HG03575 (cell line): ENCODE measurements at regions not wholly inside any gene's neighbourhood (a gene's known extent, or its start where the extent isn't known, plus 50 kb on each side); places are given as distances from the start of the nearest gene placed in this dataset.

Source experiments
- ATAC-seq: cut with Tn5 transposase; IDR thresholded peaks from one replicate; pipeline ENCODE4 v1.9.1; 2021; ENCODE audit not compliant: unreplicated experiment, insufficient number of reproducible peaks, low FRiP score; ENCODE audit errors: extremely low read depth

DNA sequence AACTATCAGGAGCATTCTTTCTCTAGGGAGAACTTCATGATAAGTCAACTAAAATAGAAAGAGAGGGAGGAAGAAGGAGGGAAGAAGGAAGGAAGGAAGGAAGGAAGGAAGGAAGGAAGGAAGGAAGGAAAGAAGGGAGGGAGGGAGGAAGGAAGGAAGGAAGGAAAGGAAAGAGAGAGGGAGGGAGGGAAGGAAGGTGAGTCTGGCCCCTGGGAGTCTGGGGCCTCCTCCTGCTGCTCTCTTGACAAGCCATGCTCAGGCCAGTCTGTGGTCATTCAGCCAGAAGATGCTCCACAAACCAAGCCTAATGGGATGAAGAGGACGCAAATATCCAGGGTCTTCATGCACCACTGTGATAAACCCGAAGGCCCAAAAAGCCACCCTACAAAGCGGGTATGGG is 216.4 kb upstream of the AGAP1 start:
- ATAC-seq = no peak

DNA sequence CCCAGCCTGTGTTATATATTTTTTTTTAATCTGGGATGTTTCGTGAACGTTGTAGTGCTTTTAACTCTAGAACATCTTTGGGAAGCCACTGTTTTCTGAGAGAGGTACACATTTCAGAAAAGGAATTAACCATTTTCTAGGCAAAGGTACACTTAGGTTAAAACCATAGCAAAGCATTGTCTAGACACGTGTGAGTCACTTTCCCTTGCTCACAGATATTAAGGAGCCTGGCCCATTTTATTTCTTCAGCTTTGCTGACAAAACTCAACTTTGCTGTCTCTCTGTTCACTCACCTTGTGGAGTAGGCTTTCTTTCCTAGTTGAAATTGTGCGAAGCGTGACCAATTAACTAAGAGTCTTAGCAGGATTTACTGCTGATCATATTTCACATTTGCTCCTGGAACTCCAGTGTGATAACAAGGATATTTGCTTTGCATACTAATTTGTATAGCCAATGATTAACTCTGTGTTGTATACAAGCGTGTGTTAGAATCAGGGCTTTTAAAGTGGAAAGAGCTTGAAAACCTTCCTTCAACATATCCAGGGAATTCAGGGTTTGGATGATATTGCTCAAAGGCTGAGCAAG is 215.0 kb upstream of the AGAP1 start:
- no peak for ATAC-seq

DNA sequence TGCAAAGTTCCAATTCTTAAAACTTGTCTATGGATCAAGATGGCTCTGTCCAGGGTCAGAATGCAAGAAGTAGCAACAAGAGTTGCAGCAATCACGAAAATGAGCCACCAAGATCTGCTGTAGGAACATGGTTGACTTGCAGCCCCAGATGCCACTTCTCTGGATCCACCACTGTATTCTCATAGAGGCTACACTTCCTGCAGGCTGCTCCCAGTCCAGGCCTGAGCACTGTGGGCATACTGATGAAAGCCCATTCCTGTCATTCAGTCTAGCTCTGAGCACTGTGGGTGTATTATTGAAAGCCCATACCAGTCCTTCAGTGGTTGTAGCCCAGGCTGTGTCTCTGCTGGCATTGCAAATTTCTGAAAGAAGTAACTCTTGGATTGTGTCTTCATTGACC is 213.9 kb upstream of the AGAP1 start:
- ATAC-seq = no peak

DNA sequence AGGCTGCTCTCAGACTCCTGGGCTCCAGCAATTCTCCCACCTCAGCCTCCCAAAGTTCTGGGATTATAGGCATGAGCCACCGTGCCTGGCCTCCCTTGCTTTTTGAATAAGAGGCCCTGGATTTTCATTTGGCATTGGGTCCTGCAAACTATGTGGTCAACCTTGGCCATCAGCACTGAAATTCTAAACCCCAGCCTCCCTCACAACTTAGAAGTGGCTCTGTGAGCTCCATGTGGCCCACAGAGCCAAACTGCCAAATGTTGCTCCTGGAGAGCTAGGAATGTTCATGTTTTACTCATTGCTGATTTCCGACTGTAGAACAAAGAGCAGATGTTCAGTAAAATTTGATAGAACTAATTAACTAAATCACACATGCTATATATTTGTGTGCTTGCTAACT is 210.6 kb upstream of the AGAP1 start:
- no peak for ATAC-seq

DNA sequence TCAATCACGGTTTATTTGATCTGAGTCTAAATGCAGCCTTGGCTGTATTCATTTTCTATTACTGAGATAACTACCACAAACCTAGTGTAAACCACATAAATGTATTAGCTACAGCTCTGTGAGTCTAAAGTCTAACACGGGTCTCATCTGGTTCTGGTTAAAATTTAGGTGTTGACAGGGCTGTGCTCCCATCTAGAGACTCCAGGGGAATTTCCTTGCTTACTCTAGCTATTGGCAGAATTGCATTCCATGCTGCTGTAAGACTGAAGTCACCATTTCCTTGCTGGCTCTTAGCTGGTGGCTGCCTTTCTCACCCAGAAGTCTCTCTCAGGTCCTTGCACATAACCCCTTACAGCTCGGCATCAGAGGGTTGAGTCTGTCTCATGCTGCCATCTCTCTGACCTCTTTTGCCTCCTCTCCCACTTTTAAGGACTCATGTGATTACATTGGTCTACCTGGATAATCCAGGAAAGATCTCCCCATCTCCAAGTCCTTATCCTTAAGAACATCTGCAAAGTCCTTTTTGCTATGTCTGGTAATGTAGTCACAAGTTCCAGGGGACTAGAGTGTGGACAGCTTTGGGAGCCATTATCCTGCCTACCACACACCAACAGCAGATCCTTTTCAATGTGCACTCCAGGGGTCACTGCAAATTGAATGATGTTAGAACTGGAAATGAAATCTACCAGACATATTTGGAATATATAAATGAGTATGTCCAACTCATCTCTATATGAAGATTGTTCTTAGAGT is 207.0 kb upstream of the AGAP1 start:
- ATAC-seq = no peak

- ATAC-seq = no peak
Observed at GRCh38 chr2:235287375-235287733, 206.5 kb upstream of the AGAP1 start.

- no peak for ATAC-seq
Observed at GRCh38 chr2:235291461-235291860, 202.4 kb upstream of the AGAP1 start.

DNA sequence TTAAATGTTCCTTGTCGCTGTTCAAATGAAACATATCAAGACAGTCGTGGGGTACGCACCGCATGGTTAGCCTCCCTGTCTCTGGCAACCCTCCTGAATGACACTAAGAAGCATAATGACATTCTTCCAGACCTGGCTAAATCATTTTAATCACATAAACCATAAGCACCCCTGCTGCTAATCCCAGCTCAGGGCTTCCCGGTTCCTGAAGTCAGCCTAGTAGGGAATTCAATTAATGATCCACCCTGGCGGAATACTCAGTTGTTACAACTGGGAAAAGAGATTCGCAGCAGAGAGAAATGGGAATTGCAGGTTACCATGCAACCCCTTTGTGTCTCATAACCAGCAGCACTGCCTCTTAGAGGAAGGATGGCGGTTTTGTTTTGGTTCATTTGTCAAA is 200.8 kb upstream of the AGAP1 start:
- ATAC-seq = no peak

- ATAC-seq = no peak
Observed at GRCh38 chr2:235295831-235296230, 198.0 kb upstream of the AGAP1 start.

- ATAC-seq = no peak
Observed at GRCh38 chr2:235300368-235301201, 193.3 kb upstream of the AGAP1 start.

DNA sequence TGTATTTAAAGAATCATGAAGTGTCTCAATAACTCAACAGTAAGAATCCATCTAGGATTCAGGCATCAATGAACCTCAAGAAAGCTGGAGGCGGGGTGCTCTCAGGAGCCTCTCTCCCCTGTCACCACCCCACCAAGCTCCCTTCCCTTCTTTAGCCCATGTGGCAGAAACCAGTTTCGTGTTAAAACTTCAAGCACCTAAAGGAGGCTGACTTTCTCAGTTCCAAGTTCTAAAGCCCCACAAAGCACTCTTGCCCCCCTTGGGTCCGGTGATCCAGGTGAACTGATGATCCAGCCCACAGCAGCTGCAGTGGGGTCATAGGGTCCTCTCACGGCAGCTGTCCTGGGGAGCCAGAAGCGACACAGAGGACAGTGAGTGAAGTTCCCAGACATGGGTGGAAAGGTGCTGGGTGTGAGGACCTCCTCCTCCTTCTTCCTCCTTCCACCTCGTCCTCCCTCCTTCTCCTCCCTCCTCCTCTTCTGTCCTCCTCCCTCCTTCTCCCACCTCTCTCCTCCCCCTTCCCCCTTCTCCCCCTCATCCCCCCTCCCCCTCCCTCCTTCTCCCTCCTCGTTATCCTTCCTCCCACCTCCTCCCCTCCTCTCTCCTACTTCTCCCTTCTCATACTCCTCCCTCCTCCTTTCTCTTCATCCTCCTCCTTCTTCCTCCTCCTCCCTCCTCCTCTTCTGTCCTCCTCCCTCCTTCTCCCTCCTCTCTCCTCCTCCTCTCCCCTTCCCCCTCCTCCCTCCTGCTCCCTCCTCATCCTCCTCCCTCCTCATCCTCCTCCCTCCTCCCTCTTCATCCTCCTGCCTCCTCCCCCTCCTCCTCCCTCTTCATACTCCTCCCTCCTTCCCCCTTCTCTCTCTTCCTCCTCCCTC is 192.4 kb upstream of the AGAP1 start:
- no peak for ATAC-seq

DNA sequence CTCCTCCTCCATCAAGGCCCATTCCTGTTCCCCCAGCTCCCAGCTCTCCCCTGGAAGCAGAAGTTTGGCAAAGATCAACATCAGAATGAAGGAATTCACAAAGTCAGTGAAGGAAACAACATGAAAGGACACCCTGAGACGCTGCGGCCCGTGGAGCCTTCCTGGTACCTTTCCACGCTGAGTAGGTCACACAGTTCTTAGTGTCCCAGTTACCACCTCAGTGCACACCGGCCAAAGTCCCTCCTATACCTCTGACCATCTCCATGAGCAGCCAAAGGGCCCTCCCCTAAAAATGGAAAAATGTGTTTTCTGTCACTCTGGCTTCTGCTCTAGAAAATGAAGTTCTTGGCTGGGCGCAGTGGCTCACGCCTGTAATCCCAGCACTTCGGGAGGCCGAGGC is 191.6 kb upstream of the AGAP1 start:
- ATAC-seq = no peak

DNA sequence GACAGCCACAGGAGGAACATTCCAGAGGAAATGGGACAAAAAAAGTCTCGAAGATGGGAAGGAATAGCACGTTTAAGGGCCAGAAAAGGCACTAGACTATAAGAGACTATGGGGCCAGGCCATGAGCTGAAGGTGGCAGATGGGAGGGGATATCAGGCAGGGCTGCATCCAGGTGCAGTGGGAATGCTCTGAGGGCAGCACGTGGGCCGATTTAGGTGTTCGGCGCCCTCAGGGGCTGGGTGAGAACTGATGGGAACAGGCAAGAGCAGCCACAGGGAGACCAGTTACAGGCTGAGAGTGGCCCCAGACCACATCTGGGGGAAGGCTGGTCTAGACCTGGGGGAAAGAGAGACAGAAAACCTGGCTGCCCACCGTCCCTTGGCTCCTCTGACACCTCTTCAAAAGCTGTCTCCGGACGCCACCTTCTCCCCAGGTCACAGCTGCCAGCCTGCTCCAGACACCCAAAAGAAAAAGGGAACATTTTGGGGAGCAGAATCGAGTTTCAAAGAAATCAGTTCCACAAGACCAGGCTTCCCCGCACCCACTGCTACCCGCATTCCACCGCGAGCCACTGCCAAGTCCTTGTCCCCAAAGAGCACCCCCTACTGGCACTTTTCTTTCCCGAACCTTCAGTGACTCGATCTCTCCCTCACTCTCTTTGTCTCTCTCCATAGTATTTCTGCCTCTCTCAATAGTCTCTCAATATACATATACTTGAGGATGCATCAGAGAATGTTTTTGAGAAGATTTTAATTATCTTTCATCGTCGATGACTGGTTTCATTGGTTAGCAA is 190.1 kb upstream of the AGAP1 start:
- no peak for ATAC-seq

DNA sequence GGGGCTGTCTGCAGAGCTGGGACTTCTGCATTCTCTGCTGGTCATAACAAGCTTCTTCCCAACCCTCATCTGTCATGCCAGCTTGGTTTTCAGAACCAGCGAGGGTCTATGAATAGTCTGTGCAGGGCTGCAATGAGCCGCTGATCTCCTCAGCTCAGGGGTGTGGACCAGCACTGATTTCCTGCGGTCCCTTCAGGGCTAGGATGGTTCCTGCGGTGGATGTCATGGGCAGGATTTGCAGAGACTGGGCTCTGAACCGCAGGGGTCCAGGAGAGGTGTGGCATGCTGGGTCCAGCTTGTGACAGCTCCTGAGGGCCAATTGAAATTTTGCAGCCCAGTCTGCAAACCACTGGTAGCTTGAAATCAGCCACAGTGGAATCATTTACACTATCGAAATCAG is 188.2 kb upstream of the AGAP1 start:
- no peak for ATAC-seq

DNA sequence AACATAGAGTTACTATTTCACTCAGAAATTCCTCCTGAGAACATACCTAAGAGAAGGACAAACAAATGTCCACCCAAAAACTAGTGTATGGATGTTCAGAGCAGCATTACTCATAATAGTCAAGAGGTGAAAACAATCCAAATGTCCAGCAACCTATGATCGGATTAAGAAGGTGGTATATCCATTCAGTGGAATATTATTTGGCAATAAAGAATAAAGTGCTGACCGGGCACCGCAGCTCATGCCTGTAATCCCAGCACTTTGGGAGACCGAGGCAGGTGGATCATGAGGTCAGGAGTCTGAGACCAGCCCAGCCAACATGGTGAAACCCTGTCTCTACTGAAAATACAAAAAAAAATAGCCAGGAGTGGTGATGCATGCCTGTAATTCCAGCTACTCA is 182.8 kb upstream of the AGAP1 start:
- ATAC-seq = no peak

DNA sequence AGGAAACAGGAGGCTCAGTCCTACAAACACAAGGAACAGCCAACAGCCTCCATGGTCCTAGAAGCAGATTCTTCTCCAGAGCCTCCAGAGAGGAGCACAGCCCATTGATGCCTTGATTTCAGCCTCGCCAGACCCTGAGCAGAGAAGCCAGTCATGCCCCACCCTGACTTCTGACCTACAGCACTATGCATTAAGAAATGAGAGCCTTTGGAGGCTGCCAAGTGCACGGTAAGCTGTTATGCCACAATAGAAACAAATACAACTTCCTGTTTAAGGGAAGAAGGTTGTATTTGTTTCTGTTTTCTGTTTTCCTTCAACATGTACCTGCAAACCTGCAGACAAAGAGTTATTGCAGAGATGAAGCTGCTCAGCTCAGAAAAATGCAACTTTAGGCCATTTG is 181.3 kb upstream of the AGAP1 start:
- no peak for ATAC-seq

GRCh38 chr2:235314371-235314930 is 179.4 kb upstream of the AGAP1 start:
- no peak for ATAC-seq

DNA sequence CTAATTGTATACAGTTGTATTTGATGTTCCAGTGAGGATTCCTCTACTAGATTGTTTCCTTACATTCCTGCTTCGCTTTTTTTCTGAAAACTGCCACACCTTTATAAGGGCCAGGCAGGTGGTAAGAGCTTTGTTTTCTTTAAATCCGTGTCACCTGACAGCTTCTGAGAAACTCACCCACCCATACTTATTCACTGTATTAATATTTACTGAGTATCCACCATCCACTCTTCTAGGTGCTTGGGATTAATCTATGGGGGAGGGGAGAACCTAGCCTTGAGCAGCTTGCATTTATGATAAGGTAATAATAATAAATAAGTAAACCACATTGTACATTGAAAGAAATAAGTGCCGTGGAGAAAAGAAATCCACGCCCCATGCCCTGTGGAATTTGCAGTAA is 174.7 kb upstream of the AGAP1 start:
- no peak for ATAC-seq
